Neural cell (in vitro differentiated cells): ENCODE measurements at regions not wholly inside any gene's neighbourhood (a gene's known extent, or its start where the extent isn't known, plus 50 kb on each side); places are given as distances from the start of the nearest gene placed in this dataset.

Source experiments
- H2AFZ ChIP-seq: fragments of 200-600, 300-800 bp; sonication (generic), shearing (Covaris generic); 2 replicates; pipeline ENCODE4 v1.6.0; 2014; ENCODE audit warnings: low read depth, mild to moderate bottlenecking, antibody characterized with exemption, low read length, moderate library complexity
- H3F3A ChIP-seq: fragments of 200-600 bp; shearing (Covaris generic); 2 replicates; pipeline ENCODE4 v1.6.1; 2016; ENCODE audit warnings: mild to moderate bottlenecking, moderate library complexity, mixed read lengths, antibody characterized with exemption, low read length; ENCODE audit not compliant: insufficient read depth, poor library complexity, severe bottlenecking
- H3K27ac ChIP-seq: fragments of 200-600, 300-800 bp; sonication (generic), shearing (Covaris generic); 2 replicates; pipeline ENCODE4 v1.5.1; 2014; ENCODE audit warnings: mild to moderate bottlenecking, low read length, moderate library complexity
- H3K27me3 ChIP-seq: fragments of 300-800, 200-600 bp; sonication (generic), shearing (Covaris generic); 2 replicates; pipeline ENCODE4 v1.6.0; 2014; ENCODE audit warnings: mild to moderate bottlenecking, low read depth, low read length, moderate library complexity; ENCODE audit not compliant: insufficient read depth
- H3K36me3 ChIP-seq: fragments of 300-800, 200-600 bp; sonication (generic), shearing (Covaris generic); 2 replicates; pipeline ENCODE4 v1.5.1; 2014; ENCODE audit warnings: mild to moderate bottlenecking, antibody characterized with exemption, low read length, moderate library complexity; ENCODE audit not compliant: insufficient read depth
- H3K4me2 ChIP-seq: fragments of 300-800, 200-600 bp; sonication (generic), shearing (Covaris generic); 2 replicates; pipeline ENCODE4 v1.6.0; 2014; ENCODE audit warnings: mild to moderate bottlenecking, low read length
- H3K4me3 ChIP-seq: fragments of 300-800, 200-600 bp; sonication (generic), shearing (Covaris generic); 2 replicates; pipeline ENCODE4 v1.5.1; 2014; ENCODE audit warnings: mild to moderate bottlenecking, low read length, moderate library complexity
- H3K79me2 ChIP-seq: fragments of 200-600 bp; shearing (Covaris generic); replicated peaks from 2 replicates; pipeline ENCODE4 v1.6.0; 2014; ENCODE audit warnings: mild to moderate bottlenecking, low read length, moderate library complexity; ENCODE audit not compliant: insufficient read depth
- H3K9ac ChIP-seq: fragments of 300-800, 200-600 bp; sonication (generic), shearing (Covaris generic); 2 replicates; pipeline ENCODE4 v1.6.1; 2016; ENCODE audit warnings: mild to moderate bottlenecking, low read length, mixed read lengths
- H3K9me2 ChIP-seq: fragments of 200-600 bp; shearing (Covaris generic); 2 replicates; pipeline ENCODE4 v1.6.1; 2016; ENCODE audit warnings: mild to moderate bottlenecking, low read length, mixed read lengths; ENCODE audit not compliant: insufficient read depth
- H3K9me3 ChIP-seq: fragments of 200-600, 300-800 bp; sonication (generic), shearing (Covaris generic); 2 replicates; pipeline ENCODE4 v1.6.1; 2016; ENCODE audit warnings: mild to moderate bottlenecking, mixed run types, low read length, moderate library complexity, mixed read lengths
- H4K20me1 ChIP-seq: fragments of 200-600 bp; shearing (Covaris generic); 2 replicates; pipeline ENCODE4 v1.6.1; 2016; ENCODE audit warnings: mild to moderate bottlenecking, mixed run types; ENCODE audit not compliant: insufficient read depth
- EP300 ChIP-seq: fragments of 450-650 bp; conservative IDR thresholded peaks from 2 replicates; pipeline ENCODE4 v1.6.1; 2014; ENCODE audit warnings: antibody characterized with exemption, mild to moderate bottlenecking, moderate library complexity; ENCODE audit not compliant: poor library complexity, severe bottlenecking
- EZH2 ChIP-seq: fragments of 200-600, 300-800 bp; shearing (Covaris generic), sonication (generic); IDR thresholded peaks from 2 replicates; pipeline ENCODE4 v1.6.1; 2014; ENCODE audit warnings: antibody characterized with exemption, low read length, borderline replicate concordance, mild to moderate bottlenecking; ENCODE audit not compliant: insufficient read depth, poor library complexity, severe bottlenecking
- MXI1 ChIP-seq: fragments of 450-650 bp; conservative IDR thresholded peaks from 2 replicates; pipeline ENCODE4 v1.6.1; 2014; ENCODE audit warnings: antibody characterized with exemption, mild to moderate bottlenecking; ENCODE audit not compliant: poor library complexity, severe bottlenecking
- POLR2AphosphoS5 ChIP-seq: IDR thresholded peaks from 2 replicates; pipeline ENCODE4 v1.6.1; 2012
- RAD21 ChIP-seq: fragments of 450-650 bp; conservative IDR thresholded peaks from 2 replicates; pipeline ENCODE4 v1.6.1; 2014; ENCODE audit warnings: antibody characterized with exemption, mild to moderate bottlenecking, moderate library complexity
- SMC3 ChIP-seq: fragments of 450-650 bp; conservative IDR thresholded peaks from 2 replicates; pipeline ENCODE4 v1.6.1; 2014; ENCODE audit warnings: antibody characterized with exemption, mild to moderate bottlenecking, moderate library complexity; ENCODE audit not compliant: poor library complexity
- TAF1 ChIP-seq: IDR thresholded peaks from 2 replicates; pipeline ENCODE4 v1.6.1; 2012; ENCODE audit warnings: low read depth
- TF ChIP-seq, protein P1 (sequence below): fragments of 450-650 bp; IDR thresholded peaks from 2 replicates; pipeline ENCODE4 v1.5.1; 2014; ENCODE audit warnings: antibody characterized with exemption, mild to moderate bottlenecking, moderate library complexity; ENCODE audit not compliant: poor library complexity, severe bottlenecking
- TF ChIP-seq, protein P2 (sequence below): IDR thresholded peaks from 2 replicates; pipeline ENCODE4 v1.6.1; 2012; ENCODE audit warnings: borderline replicate concordance

DNA sequence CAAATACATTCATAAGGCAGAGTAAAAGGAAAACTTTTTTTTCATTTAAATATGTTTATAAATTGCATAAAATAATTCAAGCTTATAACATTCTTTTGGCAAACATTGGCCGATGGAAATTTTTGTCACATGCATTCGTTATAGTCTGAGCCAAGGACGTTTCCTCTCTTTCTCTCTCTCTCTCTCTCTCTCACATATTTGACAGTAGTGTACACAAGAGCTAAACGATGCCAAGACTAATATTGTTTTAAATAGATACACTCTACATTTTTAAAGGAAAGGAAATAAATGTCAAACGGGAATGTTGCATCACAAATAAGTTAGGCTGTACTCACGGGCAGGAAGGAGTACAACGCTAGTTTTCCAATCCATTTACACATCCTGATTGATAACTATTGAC is 251.1 kb upstream of the SMIM21 start:
- Histone ChIP-seq H3K9me3 (no peaks in the 10 kb centered on the region), H3K79me2 (no peaks in the 10 kb centered on the region), H3K4me3 (no peak overlapping the region), H3K27ac (no peak overlapping the region), H3K9ac (no peak overlapping the region), H3K36me3 (no peaks in the 10 kb centered on the region), H3F3A (no peaks in the 10 kb centered on the region), H3K9me2 (no peaks in the 10 kb centered on the region), H2AFZ (no peak overlapping the region), H3K4me2 (no peak overlapping the region), H4K20me1 (no peaks in the 10 kb centered on the region), H3K27me3 (no peaks in the 10 kb centered on the region)
- TF ChIP-seq EP300 (no peak), POLR2AphosphoS5 (no peak), SMC3 (no peak), EZH2 (no peak), TAF1 (no peak), MXI1 (no peak), RAD21 (no peak)
- TF ChIP-seq, protein P1, sequence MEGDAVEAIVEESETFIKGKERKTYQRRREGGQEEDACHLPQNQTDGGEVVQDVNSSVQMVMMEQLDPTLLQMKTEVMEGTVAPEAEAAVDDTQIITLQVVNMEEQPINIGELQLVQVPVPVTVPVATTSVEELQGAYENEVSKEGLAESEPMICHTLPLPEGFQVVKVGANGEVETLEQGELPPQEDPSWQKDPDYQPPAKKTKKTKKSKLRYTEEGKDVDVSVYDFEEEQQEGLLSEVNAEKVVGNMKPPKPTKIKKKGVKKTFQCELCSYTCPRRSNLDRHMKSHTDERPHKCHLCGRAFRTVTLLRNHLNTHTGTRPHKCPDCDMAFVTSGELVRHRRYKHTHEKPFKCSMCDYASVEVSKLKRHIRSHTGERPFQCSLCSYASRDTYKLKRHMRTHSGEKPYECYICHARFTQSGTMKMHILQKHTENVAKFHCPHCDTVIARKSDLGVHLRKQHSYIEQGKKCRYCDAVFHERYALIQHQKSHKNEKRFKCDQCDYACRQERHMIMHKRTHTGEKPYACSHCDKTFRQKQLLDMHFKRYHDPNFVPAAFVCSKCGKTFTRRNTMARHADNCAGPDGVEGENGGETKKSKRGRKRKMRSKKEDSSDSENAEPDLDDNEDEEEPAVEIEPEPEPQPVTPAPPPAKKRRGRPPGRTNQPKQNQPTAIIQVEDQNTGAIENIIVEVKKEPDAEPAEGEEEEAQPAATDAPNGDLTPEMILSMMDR = no peak
- TF ChIP-seq, protein P2, sequence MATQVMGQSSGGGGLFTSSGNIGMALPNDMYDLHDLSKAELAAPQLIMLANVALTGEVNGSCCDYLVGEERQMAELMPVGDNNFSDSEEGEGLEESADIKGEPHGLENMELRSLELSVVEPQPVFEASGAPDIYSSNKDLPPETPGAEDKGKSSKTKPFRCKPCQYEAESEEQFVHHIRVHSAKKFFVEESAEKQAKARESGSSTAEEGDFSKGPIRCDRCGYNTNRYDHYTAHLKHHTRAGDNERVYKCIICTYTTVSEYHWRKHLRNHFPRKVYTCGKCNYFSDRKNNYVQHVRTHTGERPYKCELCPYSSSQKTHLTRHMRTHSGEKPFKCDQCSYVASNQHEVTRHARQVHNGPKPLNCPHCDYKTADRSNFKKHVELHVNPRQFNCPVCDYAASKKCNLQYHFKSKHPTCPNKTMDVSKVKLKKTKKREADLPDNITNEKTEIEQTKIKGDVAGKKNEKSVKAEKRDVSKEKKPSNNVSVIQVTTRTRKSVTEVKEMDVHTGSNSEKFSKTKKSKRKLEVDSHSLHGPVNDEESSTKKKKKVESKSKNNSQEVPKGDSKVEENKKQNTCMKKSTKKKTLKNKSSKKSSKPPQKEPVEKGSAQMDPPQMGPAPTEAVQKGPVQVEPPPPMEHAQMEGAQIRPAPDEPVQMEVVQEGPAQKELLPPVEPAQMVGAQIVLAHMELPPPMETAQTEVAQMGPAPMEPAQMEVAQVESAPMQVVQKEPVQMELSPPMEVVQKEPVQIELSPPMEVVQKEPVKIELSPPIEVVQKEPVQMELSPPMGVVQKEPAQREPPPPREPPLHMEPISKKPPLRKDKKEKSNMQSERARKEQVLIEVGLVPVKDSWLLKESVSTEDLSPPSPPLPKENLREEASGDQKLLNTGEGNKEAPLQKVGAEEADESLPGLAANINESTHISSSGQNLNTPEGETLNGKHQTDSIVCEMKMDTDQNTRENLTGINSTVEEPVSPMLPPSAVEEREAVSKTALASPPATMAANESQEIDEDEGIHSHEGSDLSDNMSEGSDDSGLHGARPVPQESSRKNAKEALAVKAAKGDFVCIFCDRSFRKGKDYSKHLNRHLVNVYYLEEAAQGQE = no peak

DNA sequence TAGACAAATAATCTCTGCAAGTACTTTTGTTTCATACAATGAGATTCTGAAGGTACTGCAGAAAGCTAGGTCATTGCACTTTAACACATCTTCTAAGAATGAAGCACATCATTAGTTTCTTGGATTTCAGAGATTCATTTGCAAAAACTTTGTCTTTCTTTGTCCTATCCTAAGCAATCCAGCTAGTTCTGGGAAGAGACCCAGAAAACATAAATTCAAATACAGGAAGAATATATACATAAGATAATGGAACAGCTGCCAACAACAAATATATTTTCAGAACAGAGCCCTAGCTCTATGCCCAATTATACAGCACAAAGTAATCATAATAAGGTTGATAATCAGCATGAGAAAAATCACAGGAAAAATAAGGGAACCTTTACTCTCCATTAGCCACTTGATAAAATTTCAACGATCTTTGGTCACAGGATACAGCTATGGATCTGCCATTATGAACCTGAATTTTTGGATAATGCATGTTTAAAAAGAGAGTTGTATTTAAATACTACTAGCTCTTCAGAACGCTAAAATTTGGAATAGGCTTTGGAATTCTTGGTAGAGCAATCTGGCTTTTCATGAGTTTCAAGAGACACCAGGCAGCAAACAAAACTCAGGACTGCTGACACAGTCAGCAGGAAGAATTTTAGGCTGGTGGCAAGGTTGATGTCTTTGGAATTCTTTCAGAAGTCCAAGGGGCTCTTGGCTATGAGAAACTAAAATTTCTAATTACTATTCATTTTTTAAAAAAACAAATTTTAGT is 250.4 kb upstream of the SMIM21 start:
- Histone ChIP-seq H3K79me2 (no peaks in the 10 kb centered on the region), H3K4me3 (no peak overlapping the region), H3K9me2 (no peaks in the 10 kb centered on the region), H3F3A (no peaks in the 10 kb centered on the region), H2AFZ (no peak overlapping the region), H4K20me1 (no peaks in the 10 kb centered on the region), H3K4me2 (no peak overlapping the region), H3K9ac (no peak overlapping the region), H3K36me3 (no peaks in the 10 kb centered on the region), H3K27ac (no peak overlapping the region), H3K9me3 (no peaks in the 10 kb centered on the region), H3K27me3 (no peaks in the 10 kb centered on the region)
- no peak for TF ChIP-seq EP300
- TF ChIP-seq, protein P1 = no peak
- TF ChIP-seq POLR2AphosphoS5 = no peak
- no peak for TF ChIP-seq SMC3
- TF ChIP-seq, protein P2 = no peak
- no peak for TF ChIP-seq EZH2
- no peak for TF ChIP-seq MXI1
- TF ChIP-seq TAF1 = no peak
- TF ChIP-seq RAD21 = no peak
